SKM-1 (cell line): ENCODE measurements at regions not wholly inside any gene's neighbourhood (a gene's known extent, or its start where the extent isn't known, plus 50 kb on each side); places are given as distances from the start of the nearest gene placed in this dataset.
"Not testable (repeated sequence)": the region's sequence is repeated elsewhere in the genome, so short reads cannot be mapped to it uniquely, and the experiment has no call there.

Experiments
- DNase-seq: peaks from one replicate; lab custom pipeline; 2025; ENCODE audit not compliant: unreplicated experiment; lab: John Stamatoyannopoulos, UW

DNA sequence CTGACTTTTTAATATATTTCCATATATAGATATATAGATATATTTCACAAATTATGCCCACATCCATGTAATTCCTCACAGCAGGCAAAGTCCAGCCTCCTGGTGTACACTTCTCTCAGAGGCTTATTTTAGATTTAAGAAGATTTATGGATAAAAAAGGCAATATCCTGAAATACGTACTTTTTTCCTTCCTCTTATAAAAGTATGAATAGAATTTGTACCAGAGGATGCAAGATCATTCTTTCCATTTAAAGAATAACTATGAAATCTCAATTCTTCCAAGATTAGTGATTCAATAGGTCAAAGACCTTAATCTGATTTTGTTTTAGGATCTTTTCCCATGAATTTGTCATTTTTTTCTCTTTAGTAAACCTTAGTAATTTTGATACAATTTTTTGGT lies 597.9 kb upstream of the TBL1XR1 start:
- DNase-seq: no peak

DNA sequence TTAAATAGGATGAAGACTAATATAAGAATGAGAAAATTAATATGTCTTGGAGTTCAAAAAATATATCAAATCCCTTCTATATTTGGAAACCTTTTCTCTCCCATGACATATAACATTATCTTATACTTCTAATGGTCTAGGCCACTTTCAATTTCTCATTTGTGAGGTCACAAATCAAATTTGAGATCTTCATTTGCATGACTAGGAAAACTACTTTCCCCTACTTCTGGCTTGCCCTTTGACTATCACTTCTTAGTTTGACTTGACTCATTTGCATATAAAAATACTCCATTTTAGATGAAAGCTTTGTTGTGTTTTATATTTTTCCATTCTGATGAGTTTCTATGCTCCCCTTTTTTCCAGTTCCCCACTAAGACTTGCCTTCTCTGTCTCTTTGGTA lies 598.6 kb upstream of the TBL1XR1 start:
- DNase-seq: no peak

DNA sequence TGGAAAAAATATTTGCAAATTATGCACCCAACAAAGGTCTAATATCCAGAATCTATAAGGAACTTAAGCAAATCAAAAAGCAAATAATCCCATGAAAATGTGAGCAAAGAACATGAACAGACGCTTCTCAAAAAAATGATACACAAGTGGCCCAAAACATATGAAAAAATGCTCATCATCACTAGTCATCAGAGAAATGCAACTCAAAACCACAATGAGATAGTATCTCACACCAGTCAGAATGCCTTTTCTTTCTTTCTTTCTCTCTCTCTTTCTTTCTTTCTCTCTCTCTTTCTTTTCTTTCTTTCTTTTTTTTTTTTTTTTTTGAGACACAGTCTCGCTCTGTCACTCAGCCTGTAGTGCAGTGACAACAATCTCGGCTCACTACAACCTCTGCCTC lies 602.9 kb upstream of the TBL1XR1 start:
- not testable (repeated sequence) for DNase-seq

GRCh38 chr3:177800561-177800960 lies 603.3 kb upstream of the TBL1XR1 start:
- DNase-seq: no peak

GRCh38 chr3:177802151-177802900 lies 605.0 kb upstream of the TBL1XR1 start:
- DNase-seq: no peak

DNA sequence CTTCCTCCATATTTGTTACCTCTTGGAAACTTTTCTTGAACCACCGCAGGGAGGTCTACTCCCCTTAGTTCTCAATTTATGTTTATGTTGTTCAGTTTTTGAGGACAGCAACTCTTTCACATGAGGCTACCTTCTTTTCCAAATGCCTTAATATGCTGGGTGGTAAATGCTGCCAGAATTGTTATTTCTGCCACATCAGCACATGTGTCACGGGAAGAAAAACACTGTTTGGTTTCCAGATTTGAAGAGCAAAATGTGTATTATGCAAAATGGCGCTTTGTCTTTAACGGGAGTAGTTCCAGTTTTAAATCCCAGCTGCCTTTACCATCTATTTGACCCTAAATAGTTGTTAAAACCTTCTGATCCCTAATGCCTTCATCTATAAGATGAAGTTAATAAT lies 606.2 kb upstream of the TBL1XR1 start:
- DNase-seq: no peak

- DNase-seq: no peak
Measured at GRCh38 chr3:177804032-177804431, 606.8 kb upstream of the TBL1XR1 start.

DNA sequence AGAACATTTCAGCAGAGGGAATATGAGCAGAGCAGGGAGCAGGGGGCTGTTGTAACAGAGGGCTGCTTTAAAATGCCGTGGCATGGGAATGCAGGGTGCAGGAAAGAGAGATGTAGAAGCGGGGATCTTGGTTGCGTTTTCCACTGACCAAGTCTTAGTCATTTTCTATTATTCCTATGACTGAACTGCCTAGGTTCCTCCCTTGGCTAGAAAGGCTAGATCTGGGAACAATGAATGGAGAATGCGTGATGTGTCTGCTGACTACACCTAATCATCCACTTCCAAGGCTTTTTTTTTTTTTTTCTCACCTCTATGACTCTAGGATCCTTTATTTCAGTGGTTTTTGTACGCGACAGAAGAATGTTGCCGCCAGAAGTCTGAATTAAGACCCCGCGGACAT lies 607.4 kb upstream of the TBL1XR1 start:
- no peak for DNase-seq

DNA sequence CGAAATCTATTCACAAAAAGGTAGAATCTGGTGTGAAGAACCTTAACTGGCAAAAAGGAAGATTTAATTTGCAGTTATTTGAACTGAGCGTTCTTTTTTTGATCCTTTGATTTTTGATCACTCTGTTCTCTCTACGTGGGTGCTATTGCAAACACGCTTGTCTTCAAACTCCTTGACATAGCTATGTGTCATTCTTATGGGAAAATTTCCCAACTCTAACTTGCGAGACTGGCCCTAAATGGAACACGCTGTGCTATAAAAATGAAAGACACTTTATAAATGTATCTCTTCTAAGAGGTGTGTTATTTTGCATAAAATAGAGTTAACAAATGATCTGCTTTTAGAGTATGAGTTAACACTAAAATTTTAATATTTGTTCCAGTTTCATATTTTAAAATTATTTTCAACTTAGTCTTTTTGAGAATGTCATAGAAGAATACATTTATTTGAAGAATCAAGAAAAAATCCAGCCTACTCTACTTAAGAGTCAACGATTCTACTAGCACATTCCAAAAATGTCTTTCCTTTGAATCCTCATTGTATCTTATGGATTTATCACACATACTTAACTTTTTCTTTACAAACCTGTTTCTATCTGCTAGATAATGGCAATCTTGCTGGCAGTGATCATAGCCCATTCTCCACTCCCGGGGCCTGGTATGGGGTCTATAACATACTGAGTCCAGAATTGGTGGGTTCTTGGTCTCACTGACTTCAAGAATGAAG lies 610.0 kb upstream of the TBL1XR1 start:
- DNase-seq: no peak

- DNase-seq: not testable (repeated sequence)
Measured at GRCh38 chr3:177808928-177809478, 611.7 kb upstream of the TBL1XR1 start.

DNA sequence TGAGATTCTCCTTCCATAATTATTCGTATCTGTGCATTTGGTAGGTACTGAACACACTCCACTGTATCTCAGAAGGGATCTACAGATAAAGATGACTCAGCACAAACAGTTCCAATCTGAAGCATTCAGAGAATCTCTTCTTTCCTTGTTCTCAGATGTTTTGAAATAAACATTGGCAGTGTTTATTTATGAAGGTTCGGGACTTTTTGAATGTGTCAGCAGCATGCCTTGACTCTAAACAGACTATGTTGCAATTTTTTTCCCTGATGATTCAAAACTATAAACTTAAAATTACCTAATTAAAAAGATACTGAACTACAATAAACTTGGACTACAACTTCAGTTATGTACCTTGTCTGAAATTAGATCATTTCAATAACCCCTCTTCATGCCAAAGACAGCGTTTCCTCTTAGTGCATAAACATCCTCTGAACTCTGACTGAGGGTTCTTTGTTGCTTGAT lies 612.9 kb upstream of the TBL1XR1 start:
- no peak for DNase-seq

- DNase-seq: peak; percentile 73
Measured at GRCh38 chr3:177811112-177811511, 613.8 kb upstream of the TBL1XR1 start.

DNA sequence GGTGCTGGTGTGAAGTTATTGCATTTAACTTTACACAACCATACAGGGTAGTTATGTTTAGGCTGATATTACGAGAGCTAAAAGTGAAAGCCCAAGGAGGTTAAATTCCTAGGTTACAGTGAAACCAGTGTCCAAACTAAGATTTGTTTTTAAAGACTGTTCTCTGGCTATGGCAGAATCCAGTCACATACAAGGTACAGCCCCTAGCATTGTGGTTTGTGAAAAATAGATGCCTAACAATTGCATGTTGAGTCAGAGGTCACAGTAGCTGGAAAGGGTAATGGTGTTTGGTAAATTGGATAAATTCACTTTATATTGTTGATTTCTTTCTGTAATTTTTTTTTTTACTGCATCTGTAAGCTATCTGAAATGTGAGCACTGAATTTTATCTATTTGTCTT lies 614.6 kb upstream of the TBL1XR1 start:
- DNase-seq: no peak

GRCh38 chr3:177812492-177812891 lies 615.2 kb upstream of the TBL1XR1 start:
- no peak for DNase-seq

DNA sequence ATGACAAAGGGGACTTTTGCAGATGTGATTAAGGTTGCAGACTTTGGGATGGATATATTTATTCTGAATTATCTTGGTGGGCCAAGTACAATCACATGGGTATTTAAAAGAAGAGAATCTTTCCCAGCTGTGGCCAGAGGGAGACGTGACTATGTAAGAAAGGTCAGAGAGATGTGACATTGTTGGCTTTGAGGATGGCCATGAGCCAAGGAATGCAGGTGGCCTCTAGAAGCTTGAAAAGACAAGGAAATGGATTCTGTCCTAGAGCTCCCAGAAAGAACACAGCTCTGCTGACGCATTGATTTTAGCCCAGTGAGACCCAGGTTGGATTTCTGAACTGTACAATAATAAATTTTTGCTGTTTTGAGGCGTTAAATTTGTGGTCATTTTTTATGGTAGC lies 616.0 kb upstream of the TBL1XR1 start:
- no peak for DNase-seq

- DNase-seq: no peak
Measured at GRCh38 chr3:177816667-177817208, 619.5 kb upstream of the TBL1XR1 start.

GRCh38 chr3:177817751-177818150 lies 620.5 kb upstream of the TBL1XR1 start:
- no peak for DNase-seq

DNA sequence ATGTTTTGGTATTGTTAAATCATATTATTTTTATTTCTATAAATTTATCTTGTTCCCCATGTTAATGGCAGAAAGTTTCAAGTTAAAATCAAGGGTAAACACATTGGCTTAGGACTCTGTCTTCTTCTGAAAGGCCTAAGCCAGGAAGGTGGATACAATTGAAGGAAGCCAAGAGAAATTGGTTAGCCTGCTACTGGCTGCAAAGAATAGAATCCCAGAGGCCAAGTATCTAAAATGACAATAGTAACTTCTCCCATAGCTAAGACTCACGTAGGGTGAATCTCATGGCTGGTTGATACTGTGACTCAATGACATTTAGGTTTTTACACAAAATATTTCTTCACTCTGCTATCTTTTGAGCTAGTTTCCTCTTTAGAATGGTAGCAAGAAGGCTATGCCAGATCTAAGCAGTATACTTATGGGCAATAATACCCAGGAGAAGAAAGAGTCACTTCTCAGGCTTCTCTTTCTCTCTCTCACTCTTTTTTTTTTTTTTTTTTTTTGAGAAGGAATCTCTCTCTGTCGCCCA lies 621.5 kb upstream of the TBL1XR1 start:
- no peak for DNase-seq

DNA sequence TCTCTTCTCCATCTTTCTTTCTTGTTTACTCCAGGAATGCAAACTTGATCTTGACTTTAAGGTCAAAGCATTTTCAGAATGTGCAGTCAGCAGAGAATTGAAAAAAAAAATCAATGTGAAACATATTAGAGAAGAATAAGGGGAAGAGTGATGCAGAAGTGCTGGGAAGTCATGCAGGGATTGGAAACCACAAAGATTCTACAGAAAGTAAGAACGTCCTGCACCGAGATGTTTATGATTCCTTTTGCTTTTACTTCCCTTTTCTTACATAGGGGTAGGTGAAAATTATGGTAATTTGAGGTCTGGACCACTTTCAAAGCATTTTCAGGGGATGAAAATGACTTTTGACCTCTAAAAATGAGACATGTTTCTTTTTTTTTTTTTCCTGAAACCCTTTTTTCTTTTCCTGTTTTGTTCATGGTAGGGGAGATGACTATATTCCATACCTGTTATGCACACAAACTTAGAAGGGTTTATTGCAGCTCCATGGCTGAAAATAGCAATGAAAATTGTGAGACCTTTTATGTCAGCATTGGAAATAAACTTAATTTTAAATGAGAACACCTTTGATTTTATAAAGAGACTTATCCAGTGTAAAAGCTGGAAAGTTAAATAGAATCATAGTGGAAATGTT lies 623.5 kb upstream of the TBL1XR1 start:
- no peak for DNase-seq

- DNase-seq: no peak
Measured at GRCh38 chr3:177822681-177823096, 625.4 kb upstream of the TBL1XR1 start.

GRCh38 chr3:177823701-177824189 lies 626.5 kb upstream of the TBL1XR1 start:
- DNase-seq: no peak
